HepG2 (cell line): ENCODE measurements at regions not wholly inside any gene's neighbourhood (a gene's known extent, or its start where the extent isn't known, plus 50 kb on each side); places are given as distances from the start of the nearest gene placed in this dataset.

Source experiments
- CHD4 ChIP-seq: fragments of 200-600 bp; sonication (generic); IDR thresholded peaks from 2 replicates; pipeline ENCODE4 v1.7.0; 2017; ENCODE audit warnings: mild to moderate bottlenecking, low read length, borderline replicate concordance
- HDAC6 ChIP-seq: fragments of 200-600 bp; sonication (generic); IDR thresholded peaks from 2 replicates; pipeline ENCODE4 v1.7.0; 2017; ENCODE audit warnings: mild to moderate bottlenecking, antibody characterized with exemption, low read length, low read depth
- MAFG ChIP-seq: sonication (generic); formaldehyde crosslinking; IDR thresholded peaks from 2 replicates; pipeline ENCODE4 v1.5.1; 2020; ENCODE audit warnings: mild to moderate bottlenecking, missing genetic modification reagents
- POLR2A ChIP-seq, 2 experiments: IDR thresholded peaks; 2 replicates each; pipeline ENCODE4 v1.6.1; 2011; ENCODE audit warnings: low read depth in 2 of 2, low read length in 2 of 2, mild to moderate bottlenecking in 1 of 2, moderate library complexity in 1 of 2; ENCODE audit not compliant: insufficient read depth in 1 of 2
- POLR2AphosphoS2 ChIP-seq: IDR thresholded peaks from 2 replicates; pipeline ENCODE4 v1.6.1; 2011; ENCODE audit warnings: low read depth, low read length, improper control_type of control experiment
- PRDM15 ChIP-seq: sonication (generic); formaldehyde crosslinking; IDR thresholded peaks from 2 replicates; pipeline ENCODE4 v1.4.0; 2020; ENCODE audit warnings: missing genetic modification reagents
- SP140L ChIP-seq: sonication (generic); formaldehyde crosslinking; IDR thresholded peaks from 2 replicates; pipeline ENCODE4 v1.4.0; 2020; ENCODE audit warnings: missing genetic modification reagents, borderline replicate concordance
- ZFP82 ChIP-seq: sonication (generic); formaldehyde crosslinking; IDR thresholded peaks from 2 replicates; pipeline ENCODE4 v1.5.1; 2020; ENCODE audit warnings: mild to moderate bottlenecking, missing genetic modification reagents, borderline replicate concordance
- ZNF264 ChIP-seq: sonication (generic); formaldehyde crosslinking; IDR thresholded peaks from 2 replicates; pipeline ENCODE4 v1.4.0; 2020; ENCODE audit warnings: missing genetic modification reagents
- ZNF660 ChIP-seq: sonication (generic); formaldehyde crosslinking; IDR thresholded peaks from 2 replicates; pipeline ENCODE4 v1.5.1; 2020; ENCODE audit warnings: mild to moderate bottlenecking, low read depth, missing genetic modification reagents, borderline replicate concordance
- ZSCAN21 ChIP-seq: sonication (generic); formaldehyde crosslinking; IDR thresholded peaks from 2 replicates; pipeline ENCODE4 v1.8.0; 2022; ENCODE audit warnings: mild to moderate bottlenecking, missing genetic modification reagents, moderate library complexity, borderline replicate concordance

DNA sequence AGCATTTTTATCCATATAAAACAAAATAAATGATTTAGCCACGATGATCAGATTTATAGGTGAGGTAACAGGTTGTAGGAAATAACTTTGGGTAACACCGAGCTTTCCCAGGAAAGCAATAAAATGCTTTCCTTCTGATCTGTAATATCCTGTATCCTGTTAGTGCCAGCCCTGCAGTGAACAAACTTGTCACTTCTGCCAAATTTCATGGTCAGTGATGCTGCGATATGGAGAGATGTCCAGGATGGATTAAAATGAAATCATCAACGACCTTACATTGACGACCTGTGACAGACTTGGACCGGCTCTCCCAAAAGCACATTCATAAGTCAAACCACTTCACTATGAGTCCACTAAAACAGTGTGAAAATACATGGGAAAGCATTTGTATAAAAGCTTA lies 608.0 kb upstream of the NRP1 start:
- TF ChIP-seq SP140L, result no peak
- TF ChIP-seq POLR2AphosphoS2, result no peak
- TF ChIP-seq CHD4, result no peak
- no peak for TF ChIP-seq ZSCAN21 (CRISPR knock-in tag)
- TF ChIP-seq ZFP82 (CRISPR knock-in tag), result no peak
- TF ChIP-seq POLR2A (IDR thresholded peaks at IDR 0.05; ENCODE audit: insufficient read depth in 1 of 2, low read depth in 2 of 2, low read length in 2 of 2), result no peak
- no peak for TF ChIP-seq ZNF264 (CRISPR knock-in tag)
- no peak for TF ChIP-seq PRDM15 (CRISPR knock-in tag)
- TF ChIP-seq ZNF660 (CRISPR knock-in tag), result no peak
- TF ChIP-seq MAFG (CRISPR knock-in tag), result no peak
- TF ChIP-seq HDAC6, result no peak
